ENCODE measurements at regions not wholly inside any gene's neighbourhood (a gene's known extent, or its start where the extent isn't known, plus 50 kb on each side); places are given as distances from the start of the nearest gene placed in this dataset.

GRCh38 chr7:152924238-152924637 lies 164.7 kb downstream of the ACTR3B start:
- TF ChIP-seq CSDC2 (CRISPR knock-in tag; IDR thresholded peaks at IDR 0.05) (no peak), TCF4 (CRISPR knock-in tag; IDR thresholded peaks at IDR 0.05; ENCODE audit: borderline replicate concordance) (no peak), ZNF8 (CRISPR knock-in tag; IDR thresholded peaks at IDR 0.05) (no peak), ESRRG (CRISPR knock-in tag; IDR thresholded peaks at IDR 0.05) (no peak), ZNF565 (CRISPR knock-in tag; conservative IDR thresholded peaks at IDR 0.05; ENCODE audit: low read depth) (no peak), PATZ1 (CRISPR knock-in tag; IDR thresholded peaks at IDR 0.05; ENCODE audit: borderline replicate concordance) (no peak), ARNTL (CRISPR knock-in tag; IDR thresholded peaks at IDR 0.05; ENCODE audit: borderline replicate concordance, low read depth) (no peak), CREB5 (CRISPR knock-in tag; IDR thresholded peaks at IDR 0.05; ENCODE audit: low read depth) (no peak), PPARA (CRISPR knock-in tag; IDR thresholded peaks at IDR 0.05; ENCODE audit: borderline replicate concordance) (no peak), SNAI2 (CRISPR knock-in tag; IDR thresholded peaks at IDR 0.05) (no peak), CSRNP3 (CRISPR knock-in tag; IDR thresholded peaks at IDR 0.05) (no peak)
- TF ChIP-seq, protein P1, sequence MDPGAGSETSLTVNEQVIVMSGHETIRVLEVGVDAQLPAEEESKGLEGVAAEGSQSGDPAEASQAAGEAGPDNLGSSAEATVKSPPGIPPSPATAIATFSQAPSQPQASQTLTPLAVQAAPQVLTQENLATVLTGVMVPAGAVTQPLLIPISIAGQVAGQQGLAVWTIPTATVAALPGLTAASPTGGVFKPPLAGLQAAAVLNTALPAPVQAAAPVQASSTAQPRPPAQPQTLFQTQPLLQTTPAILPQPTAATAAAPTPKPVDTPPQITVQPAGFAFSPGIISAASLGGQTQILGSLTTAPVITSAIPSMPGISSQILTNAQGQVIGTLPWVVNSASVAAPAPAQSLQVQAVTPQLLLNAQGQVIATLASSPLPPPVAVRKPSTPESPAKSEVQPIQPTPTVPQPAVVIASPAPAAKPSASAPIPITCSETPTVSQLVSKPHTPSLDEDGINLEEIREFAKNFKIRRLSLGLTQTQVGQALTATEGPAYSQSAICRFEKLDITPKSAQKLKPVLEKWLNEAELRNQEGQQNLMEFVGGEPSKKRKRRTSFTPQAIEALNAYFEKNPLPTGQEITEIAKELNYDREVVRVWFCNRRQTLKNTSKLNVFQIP (CRISPR knock-in tag; IDR thresholded peaks at IDR 0.05; ENCODE audit: borderline replicate concordance, low read depth): no peak

All from SK-N-SH treated with all-trans-retinoic acid at 6 μM for 48 hours (cell line).